ENCODE measurements at regions not wholly inside any gene's neighbourhood (a gene's known extent, or its start where the extent isn't known, plus 50 kb on each side); places are given as distances from the start of the nearest gene placed in this dataset.

- Histone ChIP-seq H3K4me3 (no peak overlapping the region), H3K9me3 (replicated peaks) (no peaks in the 10 kb centered on the region), H3K36me3 (no peaks in the 10 kb centered on the region), H3K27ac (replicated peaks) (no peak overlapping the region), H3K27me3 (ENCODE audit: low read depth) (no peaks in the 10 kb centered on the region), H3K4me1 (no peaks in the 10 kb centered on the region)
- intact Hi-C loops (cut with micrococcal nuclease) = no loop called here
- no peak for TF ChIP-seq CTCF (IDR thresholded peaks at IDR 0.05; ENCODE audit: borderline replicate concordance)
- no peak for DNase-seq
Observed at GRCh38 chr7:71026680-71027079, 105.3 kb upstream of the GALNT17 start.

- intact Hi-C loops (cut with micrococcal nuclease) = no loop called here
- Histone ChIP-seq H3K27ac (replicated peaks) (no peak overlapping the region), H3K4me1 (peaks cover 4% of the 10 kb centered on the region), H3K4me3 (no peak overlapping the region), H3K36me3 (no peaks in the 10 kb centered on the region), H3K27me3 (ENCODE audit: low read depth) (no peaks in the 10 kb centered on the region), H3K9me3 (replicated peaks) (no peaks in the 10 kb centered on the region)
- no peak for DNase-seq
- TF ChIP-seq CTCF (IDR thresholded peaks at IDR 0.05; ENCODE audit: borderline replicate concordance) = no peak
Observed at GRCh38 chr7:71034243-71034642, 97.7 kb upstream of the GALNT17 start.

GRCh38 chr7:71042591-71042990 is 89.4 kb upstream of the GALNT17 start:
- TF ChIP-seq CTCF (IDR thresholded peaks at IDR 0.05; ENCODE audit: borderline replicate concordance) = no peak
- Histone ChIP-seq H3K27me3 (ENCODE audit: low read depth) (peaks cover 12% of the 10 kb centered on the region), H3K4me1 (no peaks in the 10 kb centered on the region), H3K4me3 (no peak overlapping the region), H3K9me3 (replicated peaks) (no peaks in the 10 kb centered on the region), H3K27ac (replicated peaks) (no peak overlapping the region), H3K36me3 (no peaks in the 10 kb centered on the region)
- intact Hi-C loops (cut with micrococcal nuclease) = no loop called here
- DNase-seq = no peak

GRCh38 chr7:71050492-71050891 is 81.5 kb upstream of the GALNT17 start:
- no peaks in the 10 kb centered on the region for H3K36me3 ChIP-seq
- intact Hi-C loops (cut with micrococcal nuclease) = no loop called here
- TF ChIP-seq CTCF (IDR thresholded peaks at IDR 0.05; ENCODE audit: borderline replicate concordance) = no peak
- no peaks in the 10 kb centered on the region for H3K4me1 ChIP-seq
- no peak overlapping the region for H3K27ac ChIP-seq (replicated peaks)
- H3K4me3 ChIP-seq = no peak overlapping the region
- H3K9me3 ChIP-seq (replicated peaks) = peaks cover 52% of the 10 kb centered on the region
- H3K27me3 ChIP-seq (ENCODE audit: low read depth) = no peaks in the 10 kb centered on the region
- DNase-seq = no peak

GRCh38 chr7:71055504-71055903 is 76.4 kb upstream of the GALNT17 start:
- DNase-seq = no peak
- H3K27ac ChIP-seq (replicated peaks) = no peak overlapping the region
- peaks cover 8% of the 10 kb centered on the region for H3K27me3 ChIP-seq (ENCODE audit: low read depth)
- no peaks in the 10 kb centered on the region for H3K36me3 ChIP-seq
- peaks cover 30% of the 10 kb centered on the region for H3K9me3 ChIP-seq (replicated peaks)
- no peaks in the 10 kb centered on the region for H3K4me1 ChIP-seq
- H3K4me3 ChIP-seq = no peak overlapping the region
- intact Hi-C loops (cut with micrococcal nuclease) = no loop called here
- no peak for TF ChIP-seq CTCF (IDR thresholded peaks at IDR 0.05; ENCODE audit: borderline replicate concordance)
